K562 (cell line): ENCODE measurements at regions not wholly inside any gene's neighbourhood (a gene's known extent, or its start where the extent isn't known, plus 50 kb on each side); places are given as distances from the start of the nearest gene placed in this dataset.

Experiments used
- ATAC-seq: fragments of 200-7000 bp; cut with Tn5 transposase; 3 replicates; pipeline ENCODE4 v1.9.1; 2020; ENCODE audit warnings: moderate library complexity
- BruUV-seq: library from RNA; stranded (reverse); fragments of 400-500 nt; replicated peaks from 2 replicates; lab custom pipeline; 2021; lab: Mats Ljungman, UMichigan
- CTCF ChIA-PET: fragments of 300-600 bp; formaldehyde crosslinking; extraction: SDS; loops from one replicate; lab custom pipeline; 2021; ENCODE audit warnings: low intra/inter-chr PET ratio; lab: Yijun Ruan, JAX
- POLR2A ChIA-PET: fragments of 300-600, 350-650 bp; sonication (Branson Sonifier 250); formaldehyde crosslinking; extraction: SDS; loops from one replicate; lab custom pipeline; 2021; ENCODE audit warnings: antibody characterized with exemption, inconsistent platforms; lab: Yijun Ruan, JAX
- DNase-seq, 4 experiments: peaks; one replicate each; pipeline versions ENCODE4 v3.0.0 to v3.0.0-alpha.2; 2011 to 2018; ENCODE audit warnings: low spot score in 3 of 4, mixed read lengths in 3 of 4; ENCODE audit errors: extremely low read depth in 1 of 4
- FAIRE-seq: peaks from 2 replicates; lab custom pipeline; 2011; peaks lifted over from hg19 to GRCh38; lab: Jason Lieb, UNC
- H2AFZ ChIP-seq: 2 replicates; pipeline ENCODE4 v1.6.0; 2011; ENCODE audit warnings: low read depth, low read length, control low read depth, inconsistent platforms
- H3K27ac ChIP-seq: fragments of 200-600 bp; 3 replicates; pipeline ENCODE4 v1.8.0; 2011; ENCODE audit warnings: low read depth, mild to moderate bottlenecking, control low read depth, inconsistent platforms, low read length, moderate library complexity, mixed read lengths; ENCODE audit errors: extremely low read depth
- H3K27me3 ChIP-seq, 2 experiments: fragments of 300-600 bp in 1 of 2; 2 replicates in 1 of 2; 3 replicates in 1 of 2; pipeline versions ENCODE4 v1.6.0 to v1.8.0; 2011; ENCODE audit warnings: inconsistent platforms in 2 of 2, low read length in 2 of 2, mild to moderate bottlenecking in 1 of 2, mixed read lengths in 1 of 2, moderate library complexity in 1 of 2; ENCODE audit not compliant: control insufficient read depth in 2 of 2, insufficient read depth in 2 of 2
- H3K36me3 ChIP-seq: fragments of 300-600 bp; 3 replicates; pipeline ENCODE4 v1.8.0; 2011; ENCODE audit warnings: mild to moderate bottlenecking, low read length, inconsistent platforms; ENCODE audit not compliant: control insufficient read depth, insufficient read depth
- H3K4me1 ChIP-seq, 2 experiments: fragments of 200-600 bp in 1 of 2; replicated peaks in 1 of 2; 2 replicates in 1 of 2; 3 replicates in 1 of 2; pipeline versions ENCODE4 v1.5.1 to v1.8.0; 2011; ENCODE audit warnings: inconsistent platforms in 2 of 2, low read length in 2 of 2, mild to moderate bottlenecking in 1 of 2, mixed read lengths in 1 of 2, moderate library complexity in 1 of 2; ENCODE audit not compliant: control insufficient read depth in 2 of 2, insufficient read depth in 2 of 2
- H3K4me2 ChIP-seq: 2 replicates; pipeline ENCODE4 v1.6.1; 2011; ENCODE audit warnings: low read length, control low read depth, inconsistent platforms, mixed read lengths; ENCODE audit not compliant: insufficient read depth
- H3K4me3 ChIP-seq: fragments of 200-600 bp; sonication (generic), shearing (Covaris generic); 2 replicates; pipeline ENCODE4 v1.5.1; 2016; ENCODE audit warnings: control low read depth, inconsistent platforms
- H3K79me2 ChIP-seq: fragments of 200-600 bp; 3 replicates; pipeline ENCODE4 v1.8.0; 2011; ENCODE audit warnings: low read length, inconsistent platforms; ENCODE audit not compliant: control insufficient read depth, insufficient read depth
- H3K9ac ChIP-seq, 2 experiments: 2 replicates each; pipeline versions ENCODE4 v1.6.0 to v1.6.1; 2011; ENCODE audit warnings: low read depth in 2 of 2, low read length in 2 of 2, control low read depth in 1 of 2, inconsistent platforms in 1 of 2, mild to moderate bottlenecking in 1 of 2, mixed read lengths in 1 of 2; ENCODE audit not compliant: insufficient read depth in 1 of 2
- H3K9me1 ChIP-seq: one replicate; pipeline ENCODE4 v1.6.0; 2011; ENCODE audit warnings: inconsistent platforms, mild to moderate bottlenecking, low read length, moderate library complexity; ENCODE audit not compliant: control insufficient read depth, insufficient read depth
- H3K9me3 ChIP-seq: replicated peaks from 2 replicates; pipeline ENCODE4 v1.5.1; 2011; ENCODE audit warnings: low read depth, low read length, inconsistent platforms; ENCODE audit not compliant: control insufficient read depth, insufficient read depth
- H4K20me1 ChIP-seq: replicated peaks from 2 replicates; pipeline ENCODE4 v1.6.1; 2011; ENCODE audit warnings: low read length, inconsistent platforms, mixed read lengths; ENCODE audit not compliant: control insufficient read depth, insufficient read depth
- ATF3 ChIP-seq, 2 experiments: fragments of 450-650 bp in 1 of 2; sonication (generic) in 1 of 2; formaldehyde crosslinking in 1 of 2; IDR thresholded peaks in 1 of 2; conservative IDR thresholded peaks in 1 of 2; 2 replicates each; pipeline versions ENCODE4 v1.6.1 to v1.8.1; 2016 to 2023; ENCODE audit warnings: mild to moderate bottlenecking in 2 of 2, moderate library complexity in 2 of 2, inconsistent platforms in 1 of 2, missing genetic modification reagents in 1 of 2
- CGGBP1 ChIP-seq: fragments of 250-450 bp; sonication (Bioruptor Pico); IDR thresholded peaks from 2 replicates; pipeline ENCODE4 v1.9.0; 2021; ENCODE audit warnings: mild to moderate bottlenecking
- EHMT2 ChIP-seq: fragments of 450-650 bp; IDR thresholded peaks from 2 replicates; pipeline ENCODE4 v1.6.1; 2018; ENCODE audit warnings: antibody characterized with exemption
- EP300 ChIP-seq: IDR thresholded peaks from 2 replicates; pipeline ENCODE4 v1.6.1; 2012; ENCODE audit warnings: low read length, improper control_type of control experiment
- FOXA3 ChIP-seq, 2 experiments: fragments of 450-650 bp in 1 of 2; sonication (generic) in 1 of 2; formaldehyde crosslinking; IDR thresholded peaks in 1 of 2; conservative IDR thresholded peaks in 1 of 2; 2 replicates each; pipeline versions ENCODE4 v1.4.0 to v1.8.0; 2020 to 2022; ENCODE audit warnings: mild to moderate bottlenecking in 2 of 2, missing genetic modification reagents in 1 of 2
- HEY1 ChIP-seq: fragments of 250-450 bp; sonication (Bioruptor Pico); IDR thresholded peaks from 2 replicates; pipeline ENCODE4 v1.5.0; 2020; ENCODE audit warnings: mild to moderate bottlenecking, moderate library complexity, borderline replicate concordance
- KDM4B ChIP-seq, 2 experiments: fragments of 450-650 bp in 1 of 2; sonication (generic) in 1 of 2; IDR thresholded peaks; 2 replicates each; pipeline ENCODE4 v1.6.1; 2016 to 2017; ENCODE audit warnings: borderline replicate concordance in 2 of 2, antibody characterized with exemption in 1 of 2, low read depth in 1 of 2, mild to moderate bottlenecking in 1 of 2
- KLF1 ChIP-seq: fragments of 450-650 bp; IDR thresholded peaks from 2 replicates; pipeline ENCODE4 v1.6.1; 2016; ENCODE audit warnings: missing genetic modification characterization, missing compliant biosample characterization
- LEF1 ChIP-seq: fragments of 450-650 bp; IDR thresholded peaks from 2 replicates; pipeline ENCODE4 v1.6.1; 2016; ENCODE audit warnings: mild to moderate bottlenecking
- NCOA1 ChIP-seq: fragments of 450-650 bp; IDR thresholded peaks from 2 replicates; pipeline ENCODE4 v1.6.1; 2016; ENCODE audit warnings: low read depth
- PRDM10 ChIP-seq: fragments of 450-650 bp; IDR thresholded peaks from 2 replicates; pipeline ENCODE4 v1.6.1; 2018; ENCODE audit not compliant: partially characterized antibody
- SMARCB1 ChIP-seq: IDR thresholded peaks from 2 replicates; pipeline ENCODE4 v1.6.1; 2011; ENCODE audit warnings: improper control_type of control experiment, low read depth; ENCODE audit not compliant: insufficient read length
- TBL1XR1 ChIP-seq, 2 experiments: IDR thresholded peaks; 2 replicates each; pipeline ENCODE4 v1.6.1; 2012; ENCODE audit warnings: improper control_type of control experiment in 2 of 2, low read length in 2 of 2, mild to moderate bottlenecking in 1 of 2
- ZKSCAN3 ChIP-seq: fragments of 250-450 bp; sonication (Bioruptor Pico); IDR thresholded peaks from 2 replicates; pipeline ENCODE4 v1.4.0; 2020
- ZNF12 ChIP-seq: sonication (generic); formaldehyde crosslinking; IDR thresholded peaks from 2 replicates; pipeline ENCODE4 v1.4.0; 2020; ENCODE audit warnings: mild to moderate bottlenecking, missing genetic modification reagents
- ZNF133 ChIP-seq: fragments of 250-450 bp; sonication (Bioruptor Pico); IDR thresholded peaks from 2 replicates; pipeline ENCODE4 v1.4.0; 2020; ENCODE audit warnings: mild to moderate bottlenecking
- ZNF445 ChIP-seq: fragments of 250-450 bp; sonication (Bioruptor Pico); IDR thresholded peaks from 2 replicates; pipeline ENCODE4 v1.4.0; 2020; ENCODE audit warnings: low read depth, mild to moderate bottlenecking, moderate library complexity
- WGBS: fragments of 100-300 bp; shearing (Covaris generic); methylation state at CpG from one replicate; pipeline ENCODE4 v1.1.6; 2016; ENCODE audit warnings: low coverage, mixed read lengths; ENCODE audit not compliant: insufficient coverage; ENCODE audit errors: missing lambda C conversion rate; 5-methylcytosine and 5-hydroxymethylcytosine counted together
- in situ Hi-C: fragments of 300-500 bp; cut with MboI; formaldehyde crosslinking; loops from 4 replicates; pipeline ENCODE4 v1.15.0; 2018; ENCODE audit warnings: inconsistent platforms, mixed read lengths
- intact Hi-C: fragments of 100-400 bp; cut with micrococcal nuclease; formaldehyde crosslinking; loops from 2 replicates; pipeline ENCODE4 v1.14.2; 2022

- CTCF ChIA-PET = no interaction called here
- Histone ChIP-seq H3K27me3 (peaks cover 0 to 3% of the 10 kb centered on the region in 2 experiments; a peak in 1 of 5 replicates), H3K9ac (no peak overlapping the region), H3K27ac (no peak overlapping the region), H3K4me3 (no peak overlapping the region), H3K9me1 (no peaks in the 10 kb centered on the region), H3K9me3 (no peaks in the 10 kb centered on the region), H3K4me1 (no peaks in the 10 kb centered on the region), H3K79me2 (no peaks in the 10 kb centered on the region), H4K20me1 (no peaks in the 10 kb centered on the region), H2AFZ (no peak overlapping the region)
- no TSS peak for BruUV-seq
- DNase-seq = no peak
- no peak for ATAC-seq
- in situ Hi-C loops = no loop called here
- TF ChIP-seq HEY1 = no peak
- no peak for TF ChIP-seq SMARCB1
- no peak for TF ChIP-seq NCOA1
- no peak for TF ChIP-seq KLF1
- TF ChIP-seq KDM4B (IDR thresholded peaks at IDR 0.05; ENCODE audit: borderline replicate concordance in 2 of 2, low read depth in 1 of 2) = no peak
- no peak for TF ChIP-seq ZNF133 (CRISPR knock-in tag)
- TF ChIP-seq ZKSCAN3 (CRISPR knock-in tag) = no peak
- no peak for TF ChIP-seq ATF3 (IDR thresholded peaks at IDR 0.05)
- TF ChIP-seq ATF3 (CRISPR knock-in tag; conservative IDR thresholded peaks at IDR 0.05) = no peak
- no peak for TF ChIP-seq ZNF12 (CRISPR knock-in tag)
- TF ChIP-seq EHMT2 = no peak
- TF ChIP-seq LEF1 = no peak
- TF ChIP-seq TBL1XR1 (IDR thresholded peaks at IDR 0.05; ENCODE audit: low read length in 2 of 2) = no peak
- TF ChIP-seq CGGBP1 = no peak
- no peak for TF ChIP-seq ZNF445 (CRISPR knock-in tag)
- no peak for TF ChIP-seq FOXA3 (CRISPR knock-in tag; conservative IDR thresholded peaks at IDR 0.05 in 1 of 2, IDR thresholded peaks at IDR 0.05 in 1 of 2)
- no peak for TF ChIP-seq EP300
- TF ChIP-seq PRDM10 = no peak
- TF ChIP-seq, all 486 proteins: peak for 0
- 0% methylated on average over 4 of the region's 4 CpGs for WGBS
- Histone ChIP-seq H3K4me2 (no peak overlapping the region), H3K36me3 (no peaks in the 10 kb centered on the region)
- intact Hi-C loops = no loop called here
- POLR2A ChIA-PET = interaction anchor here (0.8 kb wide), 1 partner anchor 18 kb away, joined by 3 read pairs; no protein-coding TSS in a partner anchor
- no peak for FAIRE-seq
Measured at GRCh38 chr5:96569332-96569731, 92.8 kb upstream of the CAST start.
